ENCODE measurements at regions not wholly inside any gene's neighbourhood (a gene's known extent, or its start where the extent isn't known, plus 50 kb on each side); places are given as distances from the start of the nearest gene placed in this dataset.

DNA sequence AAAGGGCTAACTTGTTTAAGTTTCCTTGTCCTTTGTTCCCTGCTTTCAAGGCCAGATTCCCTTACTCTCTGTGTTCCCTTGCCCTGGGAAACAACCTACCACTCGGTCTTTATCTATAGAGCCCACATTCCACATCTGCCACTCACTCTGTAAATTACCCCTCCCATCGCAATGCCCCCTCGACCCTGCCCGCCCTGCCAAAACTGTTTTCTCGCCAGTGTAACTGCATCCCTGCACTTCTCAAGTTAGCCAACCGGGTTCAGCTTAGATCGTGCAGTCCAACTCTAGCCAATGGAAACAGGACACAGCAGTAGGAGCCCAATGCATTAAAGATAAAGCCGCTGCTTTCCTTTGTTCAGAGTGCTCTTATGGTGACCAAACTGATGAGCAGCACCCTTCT lies 263.6 kb downstream of the TBL1XR1 start:
- DNase-seq (ENCODE audit: low read depth in 2 of 3, low spot score in 2 of 3), result no peak

DNA sequence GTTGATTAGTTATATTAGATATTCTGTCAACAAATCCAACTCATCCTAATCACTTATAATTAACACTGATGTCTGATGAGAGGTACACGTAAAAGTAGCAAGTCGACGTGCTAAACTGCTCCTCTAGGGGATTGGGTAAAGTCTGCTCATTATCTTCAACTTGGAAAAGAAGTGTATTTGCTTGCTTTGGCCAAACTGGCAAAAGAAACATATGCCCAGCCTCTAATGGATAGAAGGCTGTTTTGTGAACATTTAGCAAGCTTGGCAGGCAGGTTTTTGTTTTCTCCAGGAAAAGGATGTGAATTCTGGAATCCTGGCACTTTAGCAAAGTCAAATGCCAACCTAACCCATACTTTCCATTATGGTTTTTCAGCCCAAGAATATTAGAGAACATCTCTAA lies 264.8 kb downstream of the TBL1XR1 start:
- no peak for DNase-seq (ENCODE audit: low read depth in 2 of 3, low spot score in 2 of 3)

DNA sequence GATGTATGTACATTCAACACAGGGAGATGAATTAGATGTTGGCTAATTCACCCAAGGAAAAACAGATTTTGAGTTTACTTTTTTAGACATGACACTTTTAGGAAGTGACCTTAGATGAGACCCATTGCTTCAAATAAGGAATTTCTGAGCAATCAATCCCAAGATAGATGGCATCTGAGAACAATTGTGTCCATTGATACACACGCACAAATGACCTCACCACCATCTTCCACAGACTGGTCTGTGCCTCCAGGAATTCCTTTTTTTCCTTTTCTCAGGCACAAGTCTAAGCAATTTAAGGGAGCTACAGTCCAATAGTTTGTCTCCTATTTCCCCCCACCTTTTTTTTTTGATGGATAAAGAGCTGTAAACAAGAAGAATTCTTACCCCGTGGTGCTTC lies 265.3 kb downstream of the TBL1XR1 start:
- no peak for DNase-seq (ENCODE audit: low read depth in 2 of 3, low spot score in 2 of 3)

DNA sequence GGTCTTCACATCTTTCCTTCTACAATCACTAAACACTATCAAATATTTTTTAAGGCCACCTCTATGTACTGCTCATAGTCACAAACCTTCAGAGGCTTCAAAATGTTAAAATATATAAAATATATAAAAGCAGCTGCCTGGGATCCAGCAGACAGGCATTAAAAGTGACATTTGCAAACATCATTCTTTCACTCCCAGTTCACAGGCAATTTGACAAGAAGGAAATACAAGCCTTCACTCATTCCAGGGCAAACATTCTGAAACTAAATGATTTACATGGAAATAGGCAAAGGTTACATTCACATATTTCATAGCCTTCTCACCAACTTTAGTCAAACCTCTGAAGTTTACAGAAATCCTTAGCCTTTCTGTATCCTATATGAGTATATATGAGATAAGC lies 266.3 kb downstream of the TBL1XR1 start:
- DNase-seq (ENCODE audit: low read depth in 2 of 3, low spot score in 2 of 3), result no peak

DNA sequence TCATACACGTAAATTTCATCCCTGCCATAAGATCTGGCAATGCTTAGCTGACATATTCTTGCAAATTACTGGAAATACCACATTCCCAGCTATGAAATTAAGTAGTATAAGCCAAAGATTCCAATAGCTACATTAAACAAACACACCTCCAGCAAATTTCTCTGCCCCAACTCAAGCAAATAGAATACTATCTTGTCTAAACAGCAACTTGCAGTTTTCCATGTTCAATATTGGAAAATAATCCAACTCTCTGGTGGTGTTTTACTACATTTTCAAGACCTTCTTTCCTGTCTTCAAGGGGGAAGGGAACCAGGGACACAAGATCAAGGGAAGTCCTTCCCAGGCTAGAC lies 268.7 kb downstream of the TBL1XR1 start:
- DNase-seq (ENCODE audit: low read depth in 2 of 3, low spot score in 2 of 3), result no peak

DNA sequence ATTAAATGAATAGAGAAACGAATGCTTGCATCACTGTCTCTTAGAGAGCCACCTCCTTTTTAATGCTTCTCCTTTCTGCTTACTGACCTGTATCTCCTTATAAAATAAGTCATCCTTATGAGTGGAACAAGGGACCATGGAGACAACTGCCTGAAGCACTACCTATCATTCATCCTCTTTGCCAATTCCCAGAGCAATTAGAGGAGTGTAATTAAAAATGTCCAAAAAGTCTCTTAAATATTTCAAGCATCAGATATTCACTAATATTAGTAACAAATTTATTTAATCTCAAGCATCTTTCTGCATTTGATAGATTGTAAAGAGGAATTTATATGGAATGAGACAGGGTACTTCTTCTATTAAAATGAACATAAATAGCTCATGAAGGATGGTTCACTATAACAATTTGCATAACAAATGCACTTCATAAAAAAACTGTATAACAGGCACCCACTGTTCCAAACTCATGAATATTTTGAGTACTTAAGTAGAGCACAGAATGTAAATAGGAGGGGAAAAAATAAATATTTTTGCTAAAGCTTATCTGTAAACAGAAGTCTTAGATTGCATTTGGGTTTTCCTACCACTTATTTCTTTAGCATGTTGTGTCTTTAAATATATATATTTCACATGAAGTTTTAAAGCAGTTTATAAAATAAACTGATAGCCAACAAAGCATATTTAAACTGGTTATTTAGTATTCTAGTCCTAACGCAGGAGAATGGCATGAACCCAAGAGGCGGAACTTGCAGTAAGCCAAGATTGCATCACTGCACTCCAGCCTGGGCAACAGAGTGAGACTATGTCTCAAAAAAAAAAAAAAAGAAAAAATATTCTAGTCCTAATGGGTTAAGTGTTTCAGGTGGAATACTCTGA lies 269.3 kb downstream of the TBL1XR1 start:
- no peak for DNase-seq (ENCODE audit: low read depth in 2 of 3, low spot score in 2 of 3)

DNA sequence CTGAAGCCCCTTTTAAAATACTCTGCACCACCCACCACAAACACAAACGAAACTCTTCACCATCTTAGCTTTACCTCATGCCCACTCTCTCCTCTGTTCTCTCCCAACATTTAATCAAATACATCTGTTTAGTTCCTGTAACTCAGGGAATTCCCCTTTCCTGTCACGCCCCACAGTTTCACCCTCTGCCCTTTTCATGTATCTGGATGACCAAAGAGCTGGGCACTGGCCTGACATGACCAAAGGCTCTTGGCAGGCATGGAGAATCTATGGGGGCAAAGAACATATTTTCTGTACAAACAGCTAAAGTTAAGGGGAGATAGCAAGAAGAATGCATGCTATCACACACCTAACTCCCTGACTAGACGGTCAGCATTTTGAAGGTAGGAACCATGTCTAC lies 270.0 kb downstream of the TBL1XR1 start:
- DNase-seq (ENCODE audit: low read depth in 2 of 3, low spot score in 2 of 3), result no peak

DNA sequence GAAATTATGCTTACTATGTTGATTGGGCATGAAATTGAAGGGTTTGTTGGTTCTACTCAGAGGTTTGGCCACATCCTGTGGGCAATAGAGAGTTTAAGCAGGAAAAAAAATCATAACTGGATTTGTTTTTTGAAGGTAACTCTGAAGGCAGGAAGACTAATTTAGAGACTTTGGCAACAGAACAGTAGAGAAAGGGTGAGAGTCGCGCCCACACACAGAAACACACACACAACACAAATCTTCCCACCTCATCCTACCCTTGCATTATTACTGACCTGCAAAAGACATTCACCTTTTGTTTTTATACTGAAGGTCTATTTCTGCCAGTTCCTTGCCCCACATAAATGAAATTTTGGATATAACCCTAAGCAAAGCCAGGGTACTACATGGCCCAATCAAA lies 270.6 kb downstream of the TBL1XR1 start:
- no peak for DNase-seq (ENCODE audit: low read depth in 2 of 3, low spot score in 2 of 3)

DNA sequence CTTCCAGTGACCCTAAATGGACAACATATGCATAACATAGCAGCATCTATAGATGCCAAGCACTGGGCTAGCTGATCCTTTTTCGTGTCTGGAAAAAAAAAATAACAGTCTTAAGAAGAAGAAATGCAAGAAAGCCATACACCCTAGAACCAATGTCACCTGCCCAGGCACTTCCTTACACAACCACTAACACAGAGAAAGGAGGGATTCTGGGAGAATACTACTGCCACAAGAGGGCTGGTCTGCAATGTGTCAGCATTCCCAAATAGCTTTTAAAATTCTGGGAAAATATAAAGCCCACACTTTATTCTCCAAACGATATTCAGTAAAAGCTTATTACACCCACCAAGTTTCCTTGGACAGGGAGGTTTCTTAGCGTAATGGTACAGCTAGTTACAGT lies 271.2 kb downstream of the TBL1XR1 start:
- DNase-seq (ENCODE audit: low read depth in 2 of 3, low spot score in 2 of 3), result no peak

DNA sequence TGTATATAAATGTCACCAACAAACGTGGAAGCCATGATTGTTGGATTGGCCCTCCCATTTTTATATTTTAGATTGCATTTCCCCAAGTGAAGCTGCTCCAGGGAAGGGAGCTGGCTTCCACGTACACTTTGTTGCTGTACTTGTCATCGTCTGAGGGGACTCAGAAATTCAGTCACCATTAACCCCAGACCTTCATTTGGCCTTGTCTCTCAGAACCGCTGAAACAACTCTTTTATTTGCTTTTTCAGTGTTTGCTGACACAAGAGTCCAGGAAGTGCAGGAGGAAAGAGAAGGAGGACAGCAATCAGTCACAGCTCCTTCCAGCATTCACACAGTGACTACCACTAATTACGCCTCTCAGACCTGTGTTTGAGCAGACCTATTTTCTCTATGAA lies 276.5 kb downstream of the TBL1XR1 start:
- no peak for DNase-seq (ENCODE audit: low read depth in 2 of 3, low spot score in 2 of 3)

DNA sequence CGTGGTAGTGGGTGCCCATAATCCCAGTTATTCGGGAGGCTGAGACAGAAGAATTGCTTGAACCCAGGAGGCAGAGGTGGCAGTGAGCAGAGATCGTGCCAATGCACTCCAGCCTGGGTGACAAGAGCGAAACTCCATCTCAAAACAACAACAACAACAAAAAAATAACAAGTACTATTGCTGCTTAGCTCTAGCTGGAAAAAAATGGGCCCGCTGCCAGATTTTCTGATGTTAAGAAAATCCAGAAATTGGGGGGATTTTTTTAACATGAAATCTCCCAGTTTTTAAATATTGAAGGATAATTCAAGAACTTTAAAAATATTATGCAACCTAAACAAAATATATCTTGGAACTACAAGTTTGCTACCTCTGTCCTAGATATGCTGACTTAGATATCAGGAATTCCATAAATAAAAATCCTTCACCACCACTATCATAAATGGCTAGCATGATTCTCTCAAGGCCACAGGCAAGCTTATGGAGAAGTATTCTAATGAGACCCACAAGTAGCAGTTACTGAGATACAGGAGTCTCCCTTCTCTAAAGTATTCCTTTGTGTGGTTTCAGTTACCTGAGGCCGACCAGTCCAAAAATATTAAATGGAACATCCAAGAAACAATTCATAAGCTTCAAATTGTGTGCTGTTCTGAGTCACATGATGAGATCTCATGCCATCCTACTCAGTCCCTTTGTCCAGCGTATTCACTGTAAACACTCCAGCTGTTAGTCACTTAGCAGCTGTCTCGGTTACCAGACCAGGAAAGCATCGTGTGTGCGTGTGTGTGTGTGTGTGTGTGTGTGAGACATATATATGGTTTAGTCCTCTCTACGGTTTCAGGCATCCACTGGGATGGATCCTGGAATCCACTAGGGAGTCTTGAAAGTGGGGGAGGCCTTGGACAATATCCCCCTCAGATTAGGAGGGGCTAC lies 277.2 kb downstream of the TBL1XR1 start:
- no peak for DNase-seq (ENCODE audit: low read depth in 2 of 3, low spot score in 2 of 3)

DNA sequence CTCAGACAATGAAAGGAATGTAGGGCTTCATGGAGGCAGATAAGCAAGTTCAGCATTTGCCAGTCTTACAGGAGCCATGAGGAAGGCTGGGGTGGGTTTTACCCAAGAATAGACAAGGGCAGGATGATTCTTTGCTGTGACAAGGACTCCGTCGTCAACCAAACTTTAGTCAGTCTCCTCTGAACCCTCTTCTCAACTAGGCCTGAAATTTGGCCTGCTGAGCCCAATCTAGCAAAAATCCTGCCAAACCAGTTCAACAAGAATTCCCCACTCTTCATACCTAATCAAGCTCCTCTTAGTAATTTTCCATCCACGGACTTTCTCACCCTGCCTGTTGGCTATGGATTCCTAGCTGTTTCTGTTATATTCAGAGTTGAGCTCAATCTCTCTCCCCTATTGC lies 280.5 kb downstream of the TBL1XR1 start:
- no peak for DNase-seq (ENCODE audit: low read depth in 2 of 3, low spot score in 2 of 3)

DNA sequence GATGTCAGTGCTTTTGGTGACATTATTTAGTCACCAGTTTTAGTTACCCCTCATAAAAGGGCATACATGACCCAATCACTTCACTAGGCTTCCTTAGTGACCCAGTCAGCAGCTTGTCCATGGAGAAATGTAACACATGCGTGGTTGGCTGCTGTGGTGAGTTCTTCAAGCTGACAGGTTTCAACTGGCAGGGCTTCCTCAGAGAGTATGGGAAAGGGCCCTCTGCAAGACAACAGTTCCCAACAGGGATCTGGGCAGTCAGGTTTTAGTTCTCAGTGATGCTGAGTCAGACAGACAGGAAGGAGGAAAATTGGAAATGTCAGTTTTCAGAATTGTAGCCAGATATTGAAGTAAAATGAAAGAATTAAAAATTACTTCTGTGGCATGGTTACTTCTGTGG lies 282.5 kb downstream of the TBL1XR1 start:
- DNase-seq (ENCODE audit: low read depth in 2 of 3, low spot score in 2 of 3), result no peak

DNA sequence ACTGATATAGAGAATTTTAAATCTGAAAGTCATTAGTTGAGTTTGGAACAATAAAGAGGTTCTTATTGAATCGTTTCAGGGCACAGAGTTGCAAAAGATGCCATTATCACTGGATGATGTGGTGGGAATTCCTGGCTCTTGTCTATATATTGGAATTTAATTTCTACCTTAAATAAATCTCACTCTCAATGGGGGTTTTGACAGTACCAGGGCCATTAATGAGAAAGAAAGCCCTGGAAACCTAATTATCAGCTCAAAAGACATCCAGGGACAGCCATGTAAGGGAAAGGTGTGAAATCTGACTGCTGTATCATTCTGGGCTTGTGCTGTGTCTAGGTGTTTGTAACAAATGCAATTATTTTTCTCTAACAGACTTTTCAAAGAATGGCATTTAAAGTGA lies 285.7 kb downstream of the TBL1XR1 start:
- DNase-seq (ENCODE audit: low read depth in 2 of 3, low spot score in 2 of 3), result no peak

DNA sequence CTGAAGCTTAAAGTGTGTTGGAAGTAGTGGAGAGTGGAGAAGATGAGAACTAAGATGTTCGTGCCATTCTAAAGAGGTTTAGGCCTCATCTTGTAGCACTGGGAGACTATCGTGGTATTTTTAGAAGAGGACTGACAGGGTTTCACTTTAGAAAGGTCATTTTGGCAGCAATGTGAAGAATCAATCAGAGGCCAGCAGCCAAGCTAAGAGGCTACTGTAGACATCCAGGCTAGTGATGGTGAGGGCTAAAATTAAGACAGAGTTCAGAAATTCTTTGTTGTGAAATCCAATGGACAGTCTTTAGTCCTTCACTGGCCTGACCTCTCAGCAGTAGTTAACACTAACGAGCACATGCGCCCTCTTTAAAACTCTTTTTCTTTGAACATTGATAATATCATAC lies 288.2 kb downstream of the TBL1XR1 start:
- no peak for DNase-seq (ENCODE audit: low read depth in 2 of 3, low spot score in 2 of 3)

DNA sequence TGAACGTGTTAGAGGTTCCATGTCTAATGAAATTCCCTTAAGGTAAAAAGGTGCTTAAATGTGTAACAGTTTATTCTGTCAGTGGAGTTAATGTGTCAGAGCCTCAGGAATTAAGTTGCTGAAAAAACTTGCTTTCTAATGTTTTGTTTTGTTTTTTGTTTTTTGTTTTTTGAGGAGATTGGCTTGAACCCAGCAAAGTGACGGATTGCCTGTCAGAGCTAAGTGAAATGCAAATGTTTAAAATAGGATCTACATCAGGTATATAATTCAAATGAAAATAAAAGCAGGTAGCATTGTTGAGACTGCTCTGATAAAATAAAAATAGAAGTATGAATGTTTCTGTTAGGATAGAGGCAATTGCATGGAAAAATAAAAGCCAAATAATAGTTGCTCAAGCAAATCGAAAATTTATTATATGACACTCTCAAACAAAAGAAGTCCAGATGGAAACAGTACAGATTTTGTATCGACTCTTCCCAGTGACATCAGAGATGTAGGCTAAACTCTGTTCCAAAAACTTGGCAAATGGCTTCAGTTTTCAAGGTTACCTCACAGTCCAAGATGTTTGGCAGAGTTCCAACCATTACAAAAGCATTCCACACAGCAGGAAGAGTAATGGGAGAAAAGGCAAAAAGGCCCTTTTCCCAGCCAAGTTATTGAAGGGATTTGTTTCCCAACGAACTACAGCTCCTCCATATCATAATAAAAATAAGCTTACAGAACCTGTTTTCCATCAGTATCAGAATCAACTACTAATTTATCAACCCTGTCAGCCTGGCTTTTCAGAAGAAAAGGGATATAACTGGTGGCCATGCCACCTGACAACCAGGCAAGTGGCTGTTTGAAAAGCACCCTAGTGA lies 291.0 kb downstream of the TBL1XR1 start:
- DNase-seq (ENCODE audit: low read depth in 2 of 3, low spot score in 2 of 3), result no peak

DNA sequence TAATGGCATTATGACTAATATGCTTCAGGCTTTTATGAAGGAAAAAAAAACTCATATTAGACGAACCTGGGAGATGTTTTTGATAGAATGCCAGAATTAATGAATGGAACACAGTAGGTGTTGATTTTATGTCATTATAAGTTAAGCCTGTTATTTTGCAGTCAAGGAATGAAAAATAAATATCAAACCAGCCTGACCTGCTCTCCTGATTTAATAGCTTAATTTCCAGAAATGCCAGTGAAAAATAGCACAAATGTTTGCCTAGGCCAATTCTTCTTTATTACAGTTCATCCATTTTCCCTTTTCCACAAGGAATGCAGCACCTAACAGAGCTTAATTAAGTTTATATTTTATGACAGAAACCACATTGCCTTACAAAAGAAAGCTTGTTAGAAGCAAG lies 292.0 kb downstream of the TBL1XR1 start:
- DNase-seq (ENCODE audit: low read depth in 2 of 3, low spot score in 2 of 3), result no peak

DNA sequence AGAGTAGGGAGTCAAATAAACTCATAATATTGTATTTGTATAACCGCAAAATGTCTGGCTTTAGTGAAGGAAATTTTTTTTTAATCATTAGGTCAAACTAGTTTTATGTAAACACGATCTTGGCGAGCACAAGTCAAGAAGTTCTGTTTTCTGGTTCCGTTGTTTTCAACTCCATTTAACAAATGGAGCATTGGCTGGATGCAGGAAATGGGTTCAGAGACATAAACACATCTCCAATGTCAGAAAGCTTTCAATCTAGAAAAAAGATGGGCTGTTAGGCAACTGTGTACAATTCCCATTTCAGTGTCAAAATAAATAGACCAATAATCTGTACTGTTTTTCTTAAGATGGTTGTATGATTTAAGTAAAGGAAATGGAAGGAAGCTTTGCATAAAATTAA lies 292.8 kb downstream of the TBL1XR1 start:
- no peak for DNase-seq (ENCODE audit: low read depth in 2 of 3, low spot score in 2 of 3)

DNA sequence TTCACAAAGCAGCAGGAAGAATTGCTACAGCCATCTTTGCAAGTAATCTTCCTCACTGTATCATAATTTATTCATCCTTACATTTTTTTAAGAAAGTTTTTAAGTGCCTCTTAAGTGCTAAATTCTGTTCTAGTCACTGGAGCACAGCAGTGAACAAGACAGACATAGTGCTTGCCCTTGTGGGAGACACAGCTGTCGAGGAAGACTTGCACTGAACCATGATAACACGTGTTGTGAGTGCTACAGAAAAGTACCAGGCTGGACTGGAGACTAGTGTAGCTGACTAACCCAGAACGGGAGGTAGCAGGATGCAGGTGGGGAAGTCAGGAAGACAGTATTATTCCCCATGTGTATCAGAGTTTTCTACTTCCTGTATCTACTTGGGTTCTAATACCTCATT lies 300.6 kb downstream of the TBL1XR1 start:
- no peak for DNase-seq (ENCODE audit: low read depth in 2 of 3, low spot score in 2 of 3)

DNA sequence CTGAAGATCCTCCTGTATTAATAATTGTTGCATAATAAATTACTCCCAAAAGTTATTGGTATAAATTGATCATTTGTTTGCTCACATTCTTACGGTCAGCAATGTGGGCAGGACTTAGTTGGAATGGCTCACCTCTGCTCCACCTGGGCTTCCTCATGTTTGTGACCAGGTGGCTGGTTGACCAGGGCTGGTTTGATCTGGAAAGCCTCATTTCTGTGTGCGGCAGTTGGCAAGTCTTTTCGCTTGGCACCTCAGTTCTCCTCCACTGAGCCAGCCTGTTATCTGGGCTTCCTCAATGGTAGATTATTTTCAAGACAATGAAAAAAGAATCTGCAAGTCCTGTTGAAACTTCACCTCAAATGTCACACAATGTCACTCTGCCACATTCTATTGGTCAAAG lies 301.1 kb downstream of the TBL1XR1 start:
- no peak for DNase-seq (ENCODE audit: low read depth in 2 of 3, low spot score in 2 of 3)

DNA sequence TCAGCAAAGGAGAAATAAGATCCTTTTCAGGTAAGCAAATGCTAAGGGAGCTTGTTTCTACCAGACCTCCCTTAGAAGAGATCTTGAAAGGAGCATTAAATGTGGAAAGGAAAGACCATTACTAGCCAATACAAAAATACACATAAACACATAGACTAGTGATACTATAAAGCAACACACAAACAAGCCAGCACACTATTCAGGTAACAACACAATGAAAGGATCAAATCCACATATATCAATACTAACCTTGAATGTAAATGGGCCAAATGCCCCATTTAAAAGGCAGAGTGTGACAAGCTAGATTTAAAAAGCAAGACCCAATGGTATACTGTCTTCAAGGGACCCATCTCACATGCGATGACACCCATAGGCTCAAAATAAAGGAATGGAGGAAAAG lies 317.6 kb downstream of the TBL1XR1 start:
- DNase-seq (ENCODE audit: low read depth in 2 of 3, low spot score in 2 of 3), result no peak

Measured in hematopoietic multipotent progenitor cell (in vitro differentiated cells).